GM23338 (cell line): ENCODE measurements at regions not wholly inside any gene's neighbourhood (a gene's known extent, or its start where the extent isn't known, plus 50 kb on each side); places are given as distances from the start of the nearest gene placed in this dataset.

Experiments used
- ATAC-seq: fragments of 200-7000 bp; cut with Tn5 transposase; 3 replicates; pipeline ENCODE4 v1.9.1; 2020
- DNase-seq: peaks from one replicate; pipeline ENCODE4 v3.0.0-alpha.2; 2015; ENCODE audit warnings: low spot score
- H2AFZ ChIP-seq: fragments of 200-600 bp; sonication (generic); 2 replicates; pipeline ENCODE4 v1.8.0; 2016; ENCODE audit warnings: antibody characterized with exemption, mild to moderate bottlenecking, moderate library complexity
- H3F3A ChIP-seq: fragments of 200-600 bp; sonication (generic); replicated peaks from 2 replicates; pipeline ENCODE4 v1.8.0; 2017; ENCODE audit warnings: antibody characterized with exemption, mixed run types, low read depth
- H3K27ac ChIP-seq: fragments of 200-600 bp; sonication (generic); 2 replicates; pipeline ENCODE4 v1.6.1; 2016; ENCODE audit warnings: low read depth
- H3K27me3 ChIP-seq: fragments of 200-600 bp; sonication (generic); 2 replicates; pipeline ENCODE4 v1.8.0; 2016; ENCODE audit warnings: mild to moderate bottlenecking, mixed run types, moderate library complexity; ENCODE audit not compliant: insufficient read depth
- H3K36me3 ChIP-seq: fragments of 200-600 bp; sonication (generic); 2 replicates; pipeline ENCODE4 v1.8.0; 2016; ENCODE audit warnings: mild to moderate bottlenecking; ENCODE audit not compliant: insufficient read depth
- H3K4me1 ChIP-seq: fragments of 200-600 bp; sonication (generic); 2 replicates; pipeline ENCODE4 v1.8.0; 2016; ENCODE audit warnings: mild to moderate bottlenecking, moderate library complexity; ENCODE audit not compliant: insufficient read depth
- H3K4me2 ChIP-seq: fragments of 200-600 bp; sonication (generic); 2 replicates; pipeline ENCODE4 v1.7.1; 2017; ENCODE audit warnings: mixed run types
- H3K4me3 ChIP-seq: fragments of 200-600 bp; sonication (generic); 2 replicates; pipeline ENCODE4 v1.6.1; 2016; ENCODE audit warnings: mixed run types
- H3K79me2 ChIP-seq: fragments of 200-600 bp; sonication (generic); replicated peaks from 2 replicates; pipeline ENCODE4 v1.8.0; 2017; ENCODE audit warnings: mild to moderate bottlenecking; ENCODE audit not compliant: insufficient read depth
- H3K9me2 ChIP-seq: fragments of 200-600 bp; sonication (generic); 2 replicates; pipeline ENCODE4 v1.8.0; 2017; ENCODE audit not compliant: insufficient read depth
- H4K20me1 ChIP-seq: fragments of 200-600 bp; sonication (generic); replicated peaks from 2 replicates; pipeline ENCODE4 v1.8.0; 2017; ENCODE audit warnings: mild to moderate bottlenecking; ENCODE audit not compliant: insufficient read depth
- H3K27ac Mint-ChIP-seq: 2 replicates; pipeline ENCODE4 v1.8.0; 2020; ENCODE audit warnings: inconsistent platforms, mild to moderate bottlenecking, moderate library complexity, mixed read lengths
- H3K27me3 Mint-ChIP-seq: 3 replicates; pipeline ENCODE4 v1.8.0; 2022; ENCODE audit warnings: low read depth, mild to moderate bottlenecking, moderate library complexity, mixed read lengths, inconsistent platforms; ENCODE audit not compliant: insufficient read depth, poor library complexity
- H3K36me3 Mint-ChIP-seq: 3 replicates; pipeline ENCODE4 v1.8.0; 2021; ENCODE audit warnings: low read depth, mild to moderate bottlenecking, inconsistent platforms, moderate library complexity, mixed read lengths
- H3K4me1 Mint-ChIP-seq: 3 replicates; pipeline ENCODE4 v1.8.0; 2020; ENCODE audit warnings: mild to moderate bottlenecking, inconsistent platforms, mixed read lengths
- H3K4me3 Mint-ChIP-seq: 3 replicates; pipeline ENCODE4 v1.8.0; 2021; ENCODE audit warnings: moderate library complexity, mild to moderate bottlenecking, inconsistent platforms, mixed read lengths
- H3K9me3 Mint-ChIP-seq: 3 replicates; pipeline ENCODE4 v1.8.0; 2020; ENCODE audit warnings: moderate library complexity, mild to moderate bottlenecking, inconsistent platforms, mixed read lengths
- ETS1 ChIP-seq: IDR thresholded peaks from 2 replicates; pipeline ENCODE4 v1.6.1; 2016; ENCODE audit warnings: antibody characterized with exemption
- EZH2 ChIP-seq: fragments of 200-600 bp; sonication (generic); IDR thresholded peaks from one replicate; pipeline ENCODE4 v1.8.0; 2017; ENCODE audit warnings: antibody characterized with exemption, mild to moderate bottlenecking, low read depth; ENCODE audit not compliant: unreplicated experiment
- JUNB ChIP-seq: IDR thresholded peaks from one replicate; pipeline ENCODE4 v1.6.1; 2016; ENCODE audit warnings: antibody characterized with exemption; ENCODE audit not compliant: unreplicated experiment
- NANOG ChIP-seq: IDR thresholded peaks from 2 replicates; pipeline ENCODE4 v1.6.1; 2016; ENCODE audit warnings: antibody characterized with exemption, borderline replicate concordance
- POLR2AphosphoS5 ChIP-seq: IDR thresholded peaks from 2 replicates; pipeline ENCODE4 v1.6.1; 2016; ENCODE audit warnings: antibody characterized with exemption, low read depth
- STAT1 ChIP-seq: IDR thresholded peaks from one replicate; pipeline ENCODE4 v1.6.1; 2016; ENCODE audit warnings: antibody characterized with exemption; ENCODE audit not compliant: unreplicated experiment
- ZNF331 ChIP-seq: fragments of 250-450 bp; sonication (Bioruptor Pico); IDR thresholded peaks from 2 replicates; pipeline ENCODE4 v1.5.0; 2020; ENCODE audit warnings: low read depth, mild to moderate bottlenecking, moderate library complexity
- ZNF462 ChIP-seq: fragments of 250-450 bp; sonication (Bioruptor Pico); IDR thresholded peaks from 2 replicates; pipeline ENCODE4 v1.5.0; 2020; ENCODE audit warnings: mild to moderate bottlenecking, moderate library complexity
- TF ChIP-seq, protein P1 (sequence below), 2 experiments: fragments of 200-600 bp in 1 of 2; sonication (generic) in 1 of 2; conservative IDR thresholded peaks; 2 replicates each; pipeline versions ENCODE4 v1.5.1 to v1.6.1; 2016 to 2017; ENCODE audit warnings: antibody characterized with exemption in 2 of 2, low read depth in 2 of 2, mild to moderate bottlenecking in 2 of 2, moderate library complexity in 1 of 2

DNA sequence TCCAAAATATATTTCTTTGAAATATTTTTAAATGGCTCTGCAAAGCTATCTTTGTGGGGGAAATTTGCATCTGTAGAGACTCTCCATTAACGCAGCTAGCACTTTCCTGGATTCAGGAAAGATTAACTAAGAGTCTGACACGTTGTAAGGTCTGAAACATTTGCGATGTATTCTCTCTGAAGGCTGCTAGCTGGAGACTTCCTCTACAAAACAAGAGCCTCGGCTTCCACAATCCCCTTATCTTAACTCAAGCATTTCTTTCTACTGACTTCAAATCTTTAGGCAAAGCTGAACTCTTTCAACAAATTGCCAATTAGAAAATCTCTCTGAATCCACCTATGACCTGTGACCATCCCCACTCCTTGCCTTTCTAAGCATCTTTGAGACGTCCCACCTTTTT lies 250.5 kb downstream of the KLF13 start (continued):
- TF ChIP-seq POLR2AphosphoS5 (no peak), STAT1 (no peak), JUNB (no peak)

DNA sequence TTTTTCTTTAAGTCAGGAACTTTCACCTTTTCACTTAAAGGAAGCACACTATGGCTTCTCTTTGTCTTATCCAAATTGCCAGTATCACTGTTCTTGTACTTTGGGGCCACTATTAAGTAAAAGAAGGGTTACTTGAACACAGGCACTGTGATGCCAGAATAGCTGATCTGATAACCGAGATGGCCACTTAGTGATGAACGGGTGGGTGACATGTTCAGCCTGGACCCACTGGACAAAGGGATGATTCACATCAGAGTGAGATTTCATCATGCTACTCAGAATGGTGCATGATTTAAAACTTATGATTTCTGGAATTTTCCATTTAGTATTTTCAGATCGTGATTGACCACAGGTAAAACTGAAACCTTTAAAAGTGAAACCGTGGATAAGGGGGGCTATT lies 252.6 kb downstream of the KLF13 start:
- no peak overlapping the region for H3K27ac Mint-ChIP-seq
- no peaks in the 10 kb centered on the region for H3K27me3 Mint-ChIP-seq
- H3K4me1 Mint-ChIP-seq, result peaks cover 36% of the 10 kb centered on the region
- Histone ChIP-seq H3K27ac (no peak overlapping the region), H3K27me3 (no peaks in the 10 kb centered on the region), H3K4me1 (peaks cover 32% of the 10 kb centered on the region), H3K79me2 (no peaks in the 10 kb centered on the region), H3K4me3 (no peak overlapping the region), H4K20me1 (no peaks in the 10 kb centered on the region), H3K36me3 (no peaks in the 10 kb centered on the region; the same call in 1 of the 2 replicates), H2AFZ (no peak overlapping the region), H3K4me2 (no peak overlapping the region), H3K9me2 (no peaks in the 10 kb centered on the region; the same call in 1 of the 2 replicates), H3F3A (no peaks in the 10 kb centered on the region)
- DNase-seq, result no peak
- H3K4me3 Mint-ChIP-seq, result no peak overlapping the region
- peaks cover 27% of the 10 kb centered on the region for H3K36me3 Mint-ChIP-seq
- peaks cover 37% of the 10 kb centered on the region for H3K9me3 Mint-ChIP-seq
- TF ChIP-seq ZNF331 (no peak), EZH2 (no peak), NANOG (no peak), ZNF462 (CRISPR knock-in tag) (no peak), ETS1 (no peak)
- TF ChIP-seq, protein P1, sequence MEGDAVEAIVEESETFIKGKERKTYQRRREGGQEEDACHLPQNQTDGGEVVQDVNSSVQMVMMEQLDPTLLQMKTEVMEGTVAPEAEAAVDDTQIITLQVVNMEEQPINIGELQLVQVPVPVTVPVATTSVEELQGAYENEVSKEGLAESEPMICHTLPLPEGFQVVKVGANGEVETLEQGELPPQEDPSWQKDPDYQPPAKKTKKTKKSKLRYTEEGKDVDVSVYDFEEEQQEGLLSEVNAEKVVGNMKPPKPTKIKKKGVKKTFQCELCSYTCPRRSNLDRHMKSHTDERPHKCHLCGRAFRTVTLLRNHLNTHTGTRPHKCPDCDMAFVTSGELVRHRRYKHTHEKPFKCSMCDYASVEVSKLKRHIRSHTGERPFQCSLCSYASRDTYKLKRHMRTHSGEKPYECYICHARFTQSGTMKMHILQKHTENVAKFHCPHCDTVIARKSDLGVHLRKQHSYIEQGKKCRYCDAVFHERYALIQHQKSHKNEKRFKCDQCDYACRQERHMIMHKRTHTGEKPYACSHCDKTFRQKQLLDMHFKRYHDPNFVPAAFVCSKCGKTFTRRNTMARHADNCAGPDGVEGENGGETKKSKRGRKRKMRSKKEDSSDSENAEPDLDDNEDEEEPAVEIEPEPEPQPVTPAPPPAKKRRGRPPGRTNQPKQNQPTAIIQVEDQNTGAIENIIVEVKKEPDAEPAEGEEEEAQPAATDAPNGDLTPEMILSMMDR (conservative IDR thresholded peaks at IDR 0.05; ENCODE audit: low read depth in 2 of 2), result no peak
- ATAC-seq, result no peak
